Endothelial cell of umbilical vein (primary cell): ENCODE measurements at regions not wholly inside any gene's neighbourhood (a gene's known extent, or its start where the extent isn't known, plus 50 kb on each side); places are given as distances from the start of the nearest gene placed in this dataset.

Source experiments
- BruUV-seq: library from RNA; stranded (reverse); fragments of 400-500 nt; replicated peaks from 2 replicates; lab custom pipeline; 2021; lab: Mats Ljungman, UMichigan
- CTCF ChIA-PET: fragments of 300-600, 350-600 bp; sonication (Branson Sonifier 250); formaldehyde crosslinking; loops from one replicate; lab custom pipeline; 2021; ENCODE audit warnings: antibody characterized with exemption, inconsistent platforms; lab: Charles Lee
- POLR2A ChIA-PET: fragments of 300-600, 350-600 bp; sonication (Branson Sonifier 250); formaldehyde crosslinking; loops from one replicate; lab custom pipeline; 2021; ENCODE audit warnings: antibody characterized with exemption, inconsistent platforms; lab: Charles Lee
- DNase-seq: peaks from one replicate; pipeline ENCODE4 v3.0.0-alpha.2; 2011; ENCODE audit warnings: low read depth, low spot score
- FAIRE-seq: peaks from 2 replicates; lab custom pipeline; 2011; peaks lifted over from hg19 to GRCh38; lab: Jason Lieb, UNC
- H2AFZ ChIP-seq: 2 replicates; pipeline ENCODE4 v1.6.0; 2012; ENCODE audit warnings: low read depth, low read length, control low read depth, inconsistent platforms
- H3K27ac ChIP-seq: 2 replicates; pipeline ENCODE4 v1.5.1; 2011; ENCODE audit warnings: low read depth, mild to moderate bottlenecking, control low read depth, low read length, moderate library complexity; ENCODE audit not compliant: insufficient read depth
- H3K27me3 ChIP-seq, 2 experiments: 2 replicates each; pipeline versions ENCODE4 v1.6.0 to v1.6.1; 2011; ENCODE audit warnings: low read length in 2 of 2, mixed read lengths in 1 of 2; ENCODE audit not compliant: control insufficient read depth in 2 of 2, insufficient read depth in 2 of 2
- H3K36me3 ChIP-seq, 2 experiments: 2 replicates in 1 of 2; 3 replicates in 1 of 2; pipeline ENCODE4 v1.5.1; 2011; ENCODE audit warnings: low read length in 2 of 2, mild to moderate bottlenecking in 1 of 2, moderate library complexity in 1 of 2; ENCODE audit not compliant: control insufficient read depth in 2 of 2, insufficient read depth in 2 of 2; ENCODE audit errors: extremely low read depth in 1 of 2
- H3K4me1 ChIP-seq: 3 replicates; pipeline ENCODE4 v1.5.1; 2011; ENCODE audit warnings: mild to moderate bottlenecking, low read length; ENCODE audit not compliant: control insufficient read depth, insufficient read depth; ENCODE audit errors: extremely low read depth
- H3K4me2 ChIP-seq: 2 replicates; pipeline ENCODE4 v1.6.1; 2011; ENCODE audit warnings: low read length, control low read depth, mixed read lengths; ENCODE audit not compliant: insufficient read depth
- H3K4me3 ChIP-seq, 3 experiments: fragments of 200-600 bp in 1 of 3; sonication (generic), shearing (Covaris generic) in 1 of 3; replicated peaks in 1 of 3; 2 replicates each; pipeline ENCODE4 v1.5.1; 2011 to 2016; ENCODE audit warnings: control low read depth in 3 of 3, low read length in 3 of 3, mild to moderate bottlenecking in 2 of 3, inconsistent platforms in 1 of 3, low read depth in 1 of 3, moderate library complexity in 1 of 3; ENCODE audit not compliant: insufficient read depth in 1 of 3
- H3K79me2 ChIP-seq: 2 replicates; pipeline ENCODE4 v1.6.0; 2012; ENCODE audit warnings: low read length, inconsistent platforms; ENCODE audit not compliant: control insufficient read depth, insufficient read depth
- H3K9ac ChIP-seq: replicated peaks from 2 replicates; pipeline ENCODE3; 2011; ENCODE audit warnings: low read length, control low read depth; ENCODE audit not compliant: insufficient read depth; ENCODE audit errors: extremely low read depth
- H3K9me1 ChIP-seq: replicated peaks from 3 replicates; pipeline ENCODE4 v1.6.0; 2011; ENCODE audit warnings: mild to moderate bottlenecking, low read length; ENCODE audit not compliant: control insufficient read depth, insufficient read depth; ENCODE audit errors: extremely low read depth
- H3K9me3 ChIP-seq: replicated peaks from 2 replicates; pipeline ENCODE4 v1.5.1; 2012; ENCODE audit warnings: low read length, inconsistent platforms; ENCODE audit not compliant: control insufficient read depth, insufficient read depth
- H4K20me1 ChIP-seq: replicated peaks from 2 replicates; pipeline ENCODE3; 2011; ENCODE audit warnings: mild to moderate bottlenecking, low read length; ENCODE audit not compliant: control insufficient read depth, insufficient read depth; ENCODE audit errors: extremely low read depth
- CTCF ChIP-seq, 2 donors: IDR thresholded peaks; 1 replicate in 1 of 2; 2 replicates in 1 of 2; pipeline ENCODE4 v1.5.1; 2011; ENCODE audit warnings: low read length in 2 of 2, mild to moderate bottlenecking in 2 of 2, moderate library complexity in 2 of 2, control low read depth in 1 of 2, inconsistent platforms in 1 of 2, low read depth in 1 of 2; ENCODE audit not compliant: insufficient read depth in 1 of 2; ENCODE audit errors: extremely low read depth in 1 of 2
- EZH2 ChIP-seq: IDR thresholded peaks from 2 replicates; pipeline ENCODE4 v1.6.1; 2012; ENCODE audit warnings: borderline replicate concordance, low read depth, mild to moderate bottlenecking, moderate library complexity, low read length, inconsistent platforms; ENCODE audit not compliant: severe bottlenecking
- FOS ChIP-seq: IDR thresholded peaks from 2 replicates; pipeline ENCODE4 v1.6.1; 2011; ENCODE audit warnings: mild to moderate bottlenecking, low read length, moderate library complexity, borderline replicate concordance; ENCODE audit not compliant: insufficient read depth
- GATA2 ChIP-seq: IDR thresholded peaks from 2 replicates; pipeline ENCODE4 v1.7.0; 2011; ENCODE audit warnings: low read depth, mild to moderate bottlenecking, moderate library complexity, mixed read lengths, low read length; ENCODE audit not compliant: insufficient read length, insufficient read depth
- JUN ChIP-seq: IDR thresholded peaks from 2 replicates; pipeline ENCODE4 v1.6.1; 2011; ENCODE audit warnings: borderline replicate concordance, low read depth; ENCODE audit not compliant: insufficient read length, insufficient read depth
- MAX ChIP-seq: IDR thresholded peaks from 2 replicates; pipeline ENCODE4 v1.6.1; 2011; ENCODE audit not compliant: insufficient read depth, insufficient read length
- MYC ChIP-seq: IDR thresholded peaks from one replicate; pipeline ENCODE4 v1.6.1; 2011; ENCODE audit warnings: mild to moderate bottlenecking, low read depth, low read length
- POLR2A ChIP-seq: IDR thresholded peaks from 2 replicates; pipeline ENCODE4 v1.6.1; 2012; ENCODE audit warnings: low read depth, mild to moderate bottlenecking, control low read depth, low read length
- POLR2AphosphoS5 ChIP-seq: IDR thresholded peaks from 2 replicates; pipeline ENCODE4 v1.6.1; 2012; ENCODE audit warnings: low read depth, mild to moderate bottlenecking, control low read depth, low read length, moderate library complexity; ENCODE audit not compliant: insufficient read depth
- dilution Hi-C: fragments of 300-500 bp; cut with MboI; formaldehyde crosslinking; loops from one replicate; pipeline ENCODE4 v1.15.0; 2019; ENCODE audit warnings: low sequenced_read_pairs; ENCODE audit not compliant: extremely low pct_ligation_motif_present
- intact Hi-C: fragments of 100-400 bp; cut with micrococcal nuclease; formaldehyde crosslinking; loops from one replicate; pipeline ENCODE4 v1.10.0; 2022

DNA sequence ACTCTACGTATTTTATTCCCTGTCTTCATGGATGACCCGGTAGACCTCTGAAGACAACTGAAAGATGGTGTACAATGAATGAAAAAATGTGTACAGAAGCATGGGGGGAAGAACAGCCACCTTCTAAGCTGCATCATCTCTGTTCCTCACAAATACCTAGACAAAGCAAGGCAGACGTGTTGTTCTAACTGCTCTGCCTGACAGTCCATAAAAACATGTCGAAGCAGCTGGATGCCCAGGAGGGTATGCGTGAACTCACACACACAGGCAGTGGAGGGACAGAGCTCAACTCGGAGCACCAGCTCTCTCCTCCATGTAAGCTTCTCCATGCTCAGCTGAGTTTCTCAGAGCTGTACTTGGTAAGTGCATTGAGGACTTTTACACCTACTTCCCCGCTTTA is 327.4 kb downstream of the CTTN start:
- BruUV-seq, result no TSS peak
- Histone ChIP-seq H3K79me2 (no peaks in the 10 kb centered on the region), H4K20me1 (no peaks in the 10 kb centered on the region), H3K27ac (no peak overlapping the region), H3K4me3 (no peak overlapping the region), H2AFZ (no peak overlapping the region), H3K36me3 (no peaks in the 10 kb centered on the region), H3K9me1 (no peaks in the 10 kb centered on the region), H3K27me3 (no peaks in the 10 kb centered on the region), H3K4me2 (no peak overlapping the region), H3K4me1 (no peaks in the 10 kb centered on the region), H3K9me3 (no peaks in the 10 kb centered on the region), H3K9ac (no peak overlapping the region)
- DNase-seq (no peak), FAIRE-seq (no peak)
- intact Hi-C loops, result no loop called here
- ChIA-PET CTCF (no interaction called here), POLR2A (no interaction called here)
- TF ChIP-seq MYC (no peak), EZH2 (no peak), POLR2A (no peak), MAX (no peak), JUN (no peak), CTCF (IDR thresholded peaks at IDR 0.05; ENCODE audit: extremely low read depth in 1 of 2, insufficient read depth in 1 of 2, low read depth in 1 of 2, low read length in 2 of 2) (no peak), FOS (no peak), GATA2 (no peak), POLR2AphosphoS5 (no peak)
- dilution Hi-C loops, result no loop called here
